Stimulated activated CD8-positive, alpha-beta memory T cell treated with anti-CD3 and anti-CD28 coated beads, Interleukin-4, amount 100 ng/mL, for 1 hour (primary cell): ENCODE measurements at regions not wholly inside any gene's neighbourhood (a gene's known extent, or its start where the extent isn't known, plus 50 kb on each side); places are given as distances from the start of the nearest gene placed in this dataset.

Source experiments
- DNase-seq, 2 donors: peaks; one replicate each; pipeline ENCODE4 v3.0.0-alpha.2; 2020; ENCODE audit warnings: low read depth in 2 of 2, low spot score in 1 of 2

GRCh38 chr18:10269261-10269660 lies 185.2 kb upstream of the APCDD1 start:
- no peak for DNase-seq

GRCh38 chr18:10270151-10270571 lies 184.3 kb upstream of the APCDD1 start:
- DNase-seq = no peak

GRCh38 chr18:10271481-10271880 lies 183.0 kb upstream of the APCDD1 start:
- DNase-seq = no peak

- no peak for DNase-seq
These were observed 180.1 kb upstream of the APCDD1 start for GRCh38 chr18:10274301-10274700.

GRCh38 chr18:10275486-10275885 lies 178.9 kb upstream of the APCDD1 start:
- no peak for DNase-seq

GRCh38 chr18:10278265-10278664 lies 176.2 kb upstream of the APCDD1 start:
- no peak for DNase-seq

- DNase-seq = no peak
These were observed 175.0 kb upstream of the APCDD1 start for GRCh38 chr18:10279471-10279870.

- DNase-seq = no peak
These were observed 174.4 kb upstream of the APCDD1 start for GRCh38 chr18:10279905-10280644.

- DNase-seq = no peak
These were observed 169.7 kb upstream of the APCDD1 start for GRCh38 chr18:10284540-10285282.

GRCh38 chr18:10285283-10285640 lies 169.2 kb upstream of the APCDD1 start:
- no peak for DNase-seq

- DNase-seq = no peak
These were observed 167.8 kb upstream of the APCDD1 start for GRCh38 chr18:10286580-10287150.

GRCh38 chr18:10289251-10289650 lies 165.2 kb upstream of the APCDD1 start:
- DNase-seq = no peak

- no peak for DNase-seq
These were observed 164.3 kb upstream of the APCDD1 start for GRCh38 chr18:10289951-10290637.

GRCh38 chr18:10290638-10291235 lies 163.7 kb upstream of the APCDD1 start:
- no peak for DNase-seq

- no peak for DNase-seq
These were observed 162.9 kb upstream of the APCDD1 start for GRCh38 chr18:10291568-10291981.

GRCh38 chr18:10293966-10294365 lies 160.5 kb upstream of the APCDD1 start:
- DNase-seq = no peak

- DNase-seq = no peak
These were observed 158.7 kb upstream of the APCDD1 start for GRCh38 chr18:10295751-10296150.

- no peak for DNase-seq
These were observed 157.9 kb upstream of the APCDD1 start for GRCh38 chr18:10296491-10296890.

- DNase-seq = no peak
These were observed 157.3 kb upstream of the APCDD1 start for GRCh38 chr18:10297086-10297485.

GRCh38 chr18:10298346-10298745 lies 156.1 kb upstream of the APCDD1 start:
- DNase-seq = no peak

GRCh38 chr18:10299643-10300042 lies 154.8 kb upstream of the APCDD1 start:
- no peak for DNase-seq
